Activated T-helper 2 cell treated with anti-CD3 and anti-CD28 coated beads, Interferon-gamma antibody, Interleukin-2, Interleukin-4, amounts not matched to agents 10 μg/mL and 5 μg/mL and 100 μg/mL, durations not matched to agents 14 hours and 24 hours and 36 hours (primary cell): ENCODE measurements at regions not wholly inside any gene's neighbourhood (a gene's known extent, or its start where the extent isn't known, plus 50 kb on each side); places are given as distances from the start of the nearest gene placed in this dataset.
"Not testable (repeated sequence)": the region's sequence is repeated elsewhere in the genome, so short reads cannot be mapped to it uniquely, and the experiment has no call there.

ENCODE experiments used
- DNase-seq: peaks from one replicate; pipeline ENCODE4 v3.0.0; 2021; ENCODE audit warnings: low spot score
- H3K27ac Mint-ChIP-seq: one replicate; pipeline ENCODE4 v1.8.0; 2021; ENCODE audit warnings: mixed read lengths
- H3K27me3 Mint-ChIP-seq: one replicate; pipeline ENCODE4 v1.8.0; 2021; ENCODE audit warnings: low read depth, mixed read lengths
- H3K36me3 Mint-ChIP-seq: one replicate; pipeline ENCODE4 v1.8.0; 2021; ENCODE audit warnings: low read depth, mixed read lengths
- H3K4me1 Mint-ChIP-seq: one replicate; pipeline ENCODE4 v1.8.0; 2021; ENCODE audit warnings: low read depth, mixed read lengths
- H3K4me3 Mint-ChIP-seq: one replicate; pipeline ENCODE4 v1.8.0; 2021; ENCODE audit warnings: low read depth, mild to moderate bottlenecking, moderate library complexity, mixed read lengths
- H3K9me3 Mint-ChIP-seq: one replicate; pipeline ENCODE4 v1.8.0; 2021; ENCODE audit warnings: mixed read lengths
- intact Hi-C: fragments of 100-400 bp; cut with micrococcal nuclease; formaldehyde crosslinking; loops from one replicate; pipeline ENCODE4 v1.15.1; 2023

DNA sequence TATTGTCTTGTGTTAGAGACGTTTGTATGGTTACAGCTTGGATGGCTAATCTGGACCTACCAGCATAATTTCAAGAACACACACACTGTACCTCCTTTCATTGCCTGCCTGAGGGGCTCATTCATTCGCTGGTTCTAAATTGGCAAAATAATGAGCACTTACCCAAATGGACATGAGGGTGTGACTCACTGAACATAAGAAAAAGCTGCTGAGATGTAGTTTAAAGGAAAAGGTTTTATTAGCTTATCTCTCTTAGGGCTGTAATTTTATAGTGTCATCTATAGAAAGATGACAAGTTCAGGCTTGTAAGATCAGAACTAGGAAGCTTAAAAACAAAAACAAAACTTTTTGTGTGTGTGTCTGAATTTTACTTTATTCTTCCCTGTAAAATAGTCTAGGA, 120.7 kb upstream of the WNT7A start:
- Mint-ChIP-seq H3K27me3 (peaks cover 1% of the 10 kb centered on the region), H3K9me3 (peaks cover 5% of the 10 kb centered on the region), H3K4me3 (no peak overlapping the region), H3K4me1 (no peaks in the 10 kb centered on the region), H3K27ac (no peak overlapping the region), H3K36me3 (no peaks in the 10 kb centered on the region)
- intact Hi-C loops, result no loop called here
- DNase-seq, result no peak

DNA sequence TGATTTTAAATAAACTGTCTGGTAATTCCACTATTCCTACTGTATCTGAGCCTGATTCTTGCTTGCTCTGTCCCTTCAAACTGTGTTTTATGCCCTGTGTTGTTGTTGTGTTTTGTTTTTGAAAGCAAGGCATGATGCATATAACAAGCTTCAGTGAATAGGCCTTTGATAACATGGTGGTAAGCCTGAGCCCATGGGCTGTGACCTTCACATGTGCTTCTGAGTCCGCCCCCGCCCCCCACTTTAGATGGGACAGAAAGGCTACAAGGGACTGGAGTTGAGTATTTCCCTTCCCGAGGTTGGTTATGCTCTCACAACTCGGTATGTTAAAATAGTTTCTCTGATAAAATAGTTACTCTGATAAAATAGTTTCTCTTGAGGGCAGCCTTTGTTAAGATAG, 119.0 kb upstream of the WNT7A start:
- intact Hi-C loops, result no loop called here
- no peak overlapping the region for H3K27ac Mint-ChIP-seq
- peaks cover 7% of the 10 kb centered on the region for H3K9me3 Mint-ChIP-seq
- DNase-seq, result no peak
- no peaks in the 10 kb centered on the region for H3K4me1 Mint-ChIP-seq
- no peak overlapping the region for H3K4me3 Mint-ChIP-seq
- H3K36me3 Mint-ChIP-seq, result no peaks in the 10 kb centered on the region
- no peaks in the 10 kb centered on the region for H3K27me3 Mint-ChIP-seq

DNA sequence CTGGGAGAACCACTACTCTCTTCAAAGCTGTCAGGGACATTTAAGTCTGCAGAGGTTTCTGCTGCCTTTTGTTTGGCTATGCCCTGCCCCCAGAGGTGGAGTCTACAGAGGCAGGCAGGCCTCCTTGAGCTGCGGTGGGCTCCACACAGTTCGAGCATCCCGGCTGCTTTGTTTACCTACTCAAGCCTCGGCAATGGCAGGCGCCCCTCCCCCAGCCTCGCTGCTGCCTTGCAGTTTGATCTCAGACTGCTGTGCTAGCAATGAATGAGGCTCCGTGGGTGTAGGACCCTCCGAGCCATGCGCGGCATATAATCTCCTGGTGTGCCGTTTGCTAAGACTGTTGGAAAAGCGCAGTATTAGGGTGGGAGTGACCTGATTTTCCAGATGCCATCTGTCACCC, 115.3 kb upstream of the WNT7A start:
- H3K4me1 Mint-ChIP-seq, H3K27me3 Mint-ChIP-seq, H3K4me3 Mint-ChIP-seq, H3K36me3 Mint-ChIP-seq, H3K27ac Mint-ChIP-seq, DNase-seq, intact Hi-C loops, H3K9me3 Mint-ChIP-seq: not testable (repeated sequence)

DNA sequence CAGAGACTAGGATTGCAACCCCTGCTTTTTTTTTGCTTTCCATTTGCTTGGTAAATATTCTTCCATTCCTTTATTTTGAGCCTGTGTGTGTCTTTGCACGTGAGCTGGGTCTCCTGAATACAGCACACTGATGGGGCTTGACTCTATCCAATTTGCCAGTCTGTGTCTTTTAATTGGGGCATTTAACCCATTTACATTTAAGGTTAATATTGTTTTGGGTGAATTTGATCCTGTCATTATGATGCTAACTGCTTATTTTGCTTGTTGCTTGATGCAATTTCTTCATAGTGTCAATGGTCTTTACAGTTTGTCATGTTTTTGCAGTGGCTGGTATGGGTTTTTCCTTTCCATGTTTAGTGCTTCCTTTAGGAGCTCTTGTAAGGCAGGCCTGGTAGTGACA, 109.1 kb upstream of the WNT7A start:
- H3K36me3 Mint-ChIP-seq, intact Hi-C loops, H3K4me1 Mint-ChIP-seq, H3K27ac Mint-ChIP-seq, H3K4me3 Mint-ChIP-seq, DNase-seq, H3K27me3 Mint-ChIP-seq: not testable (repeated sequence)
- peaks cover 16% of the 10 kb centered on the region for H3K9me3 Mint-ChIP-seq

DNA sequence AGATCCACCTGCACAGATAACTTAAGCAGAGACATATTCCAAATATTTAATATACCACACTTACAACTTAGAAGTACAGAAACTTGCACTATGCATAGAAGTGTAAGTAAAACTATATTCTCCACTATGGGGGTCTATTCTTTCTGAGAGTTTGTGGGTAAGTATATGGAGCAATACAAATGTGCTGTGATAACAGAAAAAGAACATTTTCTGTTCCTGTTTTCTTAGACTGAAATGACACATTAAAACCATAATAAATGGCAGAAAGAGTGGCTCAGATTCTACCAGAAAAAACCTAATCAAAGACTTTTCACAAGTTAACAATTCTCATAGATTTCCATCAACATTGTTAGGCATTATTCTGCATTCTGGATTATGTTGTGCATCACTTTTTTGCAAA, 96.6 kb upstream of the WNT7A start:
- H3K4me3 Mint-ChIP-seq, result no peak overlapping the region
- no peak for DNase-seq
- intact Hi-C loops, result no loop called here
- no peak overlapping the region for H3K27ac Mint-ChIP-seq
- H3K4me1 Mint-ChIP-seq, result no peaks in the 10 kb centered on the region
- H3K27me3 Mint-ChIP-seq, result no peaks in the 10 kb centered on the region
- peaks cover 22% of the 10 kb centered on the region for H3K9me3 Mint-ChIP-seq
- no peaks in the 10 kb centered on the region for H3K36me3 Mint-ChIP-seq

DNA sequence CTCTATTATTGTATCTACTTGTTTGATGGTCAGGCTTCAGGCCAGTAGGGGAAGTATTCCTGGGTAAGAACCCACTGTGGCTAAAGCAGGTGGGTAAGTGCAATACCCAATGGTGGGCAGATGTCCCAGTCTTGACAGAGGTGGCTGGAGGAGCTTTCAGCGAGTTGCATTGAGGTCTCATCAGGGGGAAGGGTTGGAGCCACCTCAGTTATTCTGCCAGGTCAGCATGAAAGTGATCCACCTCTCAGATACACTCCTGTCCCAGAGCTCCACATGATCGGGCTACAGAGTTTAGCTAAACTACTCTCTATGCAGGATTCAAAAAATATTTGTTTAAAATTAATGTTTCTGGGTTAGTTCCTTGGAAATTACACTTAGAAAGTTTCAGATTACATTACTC, 95.8 kb upstream of the WNT7A start:
- Mint-ChIP-seq H3K27me3 (no peaks in the 10 kb centered on the region), H3K4me3 (no peak overlapping the region), H3K9me3 (peaks cover 22% of the 10 kb centered on the region), H3K4me1 (no peaks in the 10 kb centered on the region), H3K27ac (no peak overlapping the region), H3K36me3 (no peaks in the 10 kb centered on the region)
- DNase-seq, result no peak
- intact Hi-C loops, result no loop called here

DNA sequence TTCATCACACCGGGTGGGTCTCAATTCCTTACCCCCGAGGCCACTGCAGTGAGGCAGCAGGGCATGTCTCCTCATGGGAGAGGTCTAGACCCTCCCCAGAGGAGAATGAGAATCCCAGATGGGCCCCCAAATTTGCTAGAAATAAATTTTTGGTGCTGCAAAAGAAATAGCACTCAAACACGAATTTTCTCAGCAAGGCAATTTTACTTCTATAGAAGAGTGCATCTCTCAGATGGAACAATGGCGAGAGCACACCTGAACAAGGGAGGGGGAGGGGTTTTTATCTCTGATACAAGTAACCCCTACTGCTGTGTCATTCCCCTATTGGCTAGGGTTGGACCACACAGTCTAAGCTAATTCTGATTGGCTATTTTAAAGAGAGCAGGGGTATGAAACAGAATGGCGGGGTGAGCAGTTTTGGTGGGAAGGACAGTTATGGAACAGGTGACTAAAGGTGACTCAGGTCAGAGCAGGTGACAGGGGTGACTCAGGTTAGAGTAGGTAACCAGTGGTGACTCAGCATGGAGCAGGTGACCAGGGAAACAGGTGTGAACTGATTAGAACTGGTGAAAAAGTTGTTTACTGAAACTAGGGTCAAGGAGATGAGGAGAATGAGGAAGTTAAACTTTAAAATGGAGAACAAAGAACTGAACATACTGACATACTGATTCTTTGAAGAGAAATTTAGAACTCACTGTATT, 93.0 kb upstream of the WNT7A start:
- no peak for DNase-seq
- Mint-ChIP-seq H3K36me3 (no peaks in the 10 kb centered on the region), H3K9me3 (peaks cover 22% of the 10 kb centered on the region), H3K4me3 (no peak overlapping the region), H3K27me3 (no peaks in the 10 kb centered on the region), H3K4me1 (no peaks in the 10 kb centered on the region), H3K27ac (no peak overlapping the region)
- intact Hi-C loops, result no loop called here

DNA sequence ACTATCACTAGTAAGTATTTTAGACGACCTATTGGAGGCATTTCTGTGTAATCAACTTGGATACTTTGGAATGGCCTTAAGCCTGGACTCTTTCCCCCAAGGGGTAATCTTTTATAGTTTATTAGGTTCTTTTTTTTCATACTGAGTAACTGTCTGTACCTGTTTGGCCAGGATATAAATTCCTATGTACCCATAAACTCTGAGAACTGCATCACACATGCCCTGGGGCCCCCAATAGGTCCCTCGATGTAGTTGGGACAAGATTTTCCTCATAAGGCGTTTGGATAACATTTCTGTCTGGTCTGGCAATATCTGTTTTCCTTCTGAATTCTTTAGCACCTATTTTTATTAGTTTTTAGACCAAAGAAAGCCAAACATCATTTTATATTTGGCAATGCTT, 86.4 kb upstream of the WNT7A start:
- H3K27me3 Mint-ChIP-seq, result no peaks in the 10 kb centered on the region
- no peaks in the 10 kb centered on the region for H3K9me3 Mint-ChIP-seq
- DNase-seq, result no peak

DNA sequence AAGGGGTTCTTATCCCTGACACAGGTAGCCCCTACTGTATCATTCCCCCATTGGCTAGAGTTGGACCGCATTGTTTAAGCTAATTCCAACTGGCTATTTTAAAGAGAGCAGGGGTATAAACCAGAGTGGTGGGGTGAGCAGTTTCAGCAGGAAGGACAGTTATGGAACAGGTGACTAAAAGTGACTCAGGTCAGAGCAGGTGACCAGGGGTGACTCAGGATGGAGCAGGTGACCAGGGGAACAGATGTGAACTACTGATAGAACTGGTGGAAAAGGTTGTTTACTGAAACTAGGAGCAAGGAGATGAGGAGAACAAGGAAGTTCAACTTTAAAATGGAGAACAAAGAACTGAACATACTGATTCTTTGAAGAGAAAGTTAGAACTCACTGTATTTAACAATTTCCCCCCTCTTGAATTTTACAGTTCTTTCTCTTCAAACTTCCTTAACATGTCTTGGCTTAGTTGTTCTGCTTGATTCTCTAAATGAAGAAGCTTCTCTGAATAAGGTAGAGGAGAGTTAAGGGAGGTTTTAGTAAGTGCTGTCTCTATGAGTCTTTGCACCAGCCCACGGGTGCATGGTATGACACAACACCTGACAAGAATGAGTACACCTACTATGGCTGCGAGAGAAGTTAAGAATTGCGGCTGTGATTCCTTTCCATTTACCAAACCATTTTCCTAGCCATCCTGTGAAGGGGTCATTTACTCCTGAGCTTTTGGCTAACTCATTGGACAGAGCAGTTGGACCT, 83.4 kb upstream of the WNT7A start:
- no peak overlapping the region for H3K27ac Mint-ChIP-seq
- H3K4me1 Mint-ChIP-seq, result peaks cover 1% of the 10 kb centered on the region
- no peaks in the 10 kb centered on the region for H3K36me3 Mint-ChIP-seq
- H3K9me3 Mint-ChIP-seq, result no peaks in the 10 kb centered on the region
- no peaks in the 10 kb centered on the region for H3K27me3 Mint-ChIP-seq
- DNase-seq, result no peak
- intact Hi-C loops, result no loop called here
- H3K4me3 Mint-ChIP-seq, result no peak overlapping the region

More for the DNA sequence above, 86.4 kb upstream of the WNT7A start:
- H3K4me1 Mint-ChIP-seq, result peaks cover 1% of the 10 kb centered on the region
- H3K36me3 Mint-ChIP-seq, result no peaks in the 10 kb centered on the region
- H3K4me3 Mint-ChIP-seq, result no peak overlapping the region
- intact Hi-C loops, result no loop called here
- H3K27ac Mint-ChIP-seq, result no peak overlapping the region

DNA sequence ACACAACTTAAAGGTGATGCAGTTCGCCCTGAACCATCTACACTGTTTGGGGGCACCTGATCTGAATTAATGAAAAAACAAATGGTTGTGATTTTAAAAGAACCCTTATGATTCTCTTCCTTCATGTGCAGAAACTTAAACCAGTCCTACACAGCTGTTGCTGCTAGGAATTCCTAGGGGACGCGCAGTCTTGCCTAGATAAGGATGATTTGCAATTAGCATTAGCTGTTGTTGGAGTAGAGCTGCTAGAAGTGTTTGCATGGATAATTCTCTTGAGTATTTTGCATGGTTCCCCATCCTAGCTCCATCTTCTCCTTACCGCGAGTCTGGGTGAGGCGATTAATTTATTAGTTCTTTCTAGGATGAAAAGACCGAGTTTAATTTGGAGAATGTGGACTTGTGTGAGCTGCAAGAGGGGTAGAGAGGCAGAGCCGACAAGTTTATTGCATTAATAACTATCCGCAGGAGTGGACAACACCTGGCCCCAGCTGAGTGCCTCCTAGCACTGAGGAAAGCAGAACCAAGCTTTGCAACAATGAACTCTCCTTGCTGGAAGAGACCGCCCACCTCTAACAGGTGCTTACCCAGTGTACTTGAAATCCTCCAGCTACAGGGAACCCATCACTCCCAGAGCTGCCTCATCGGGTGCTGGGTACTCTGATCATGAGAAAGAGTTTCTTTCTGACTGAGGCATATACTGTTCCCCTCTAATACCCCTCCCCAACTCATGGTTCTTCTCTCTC, 75.0 kb upstream of the WNT7A start:
- H3K4me1 Mint-ChIP-seq, result no peaks in the 10 kb centered on the region
- H3K9me3 Mint-ChIP-seq, result no peaks in the 10 kb centered on the region

DNA sequence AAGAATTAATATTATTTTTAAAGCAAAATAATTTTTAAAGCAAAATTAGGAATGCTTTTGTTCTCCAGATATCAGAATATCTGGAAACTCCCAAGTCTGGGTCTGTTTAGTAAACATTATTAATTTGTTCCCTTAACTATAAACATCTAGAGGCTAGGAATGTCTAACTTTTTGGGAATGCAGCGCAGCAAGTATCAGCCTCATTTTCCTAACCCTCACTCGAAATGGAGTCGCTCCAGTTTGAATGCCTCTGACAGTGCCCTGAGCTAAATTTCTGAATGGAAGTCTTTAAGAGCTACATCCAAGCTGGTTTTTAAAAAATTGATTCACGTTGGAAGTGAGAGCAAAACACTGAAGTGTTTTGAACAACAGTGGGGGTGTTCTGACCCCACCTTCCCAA, 74.4 kb upstream of the WNT7A start:
- Mint-ChIP-seq H3K4me1 (no peaks in the 10 kb centered on the region), H3K36me3 (no peaks in the 10 kb centered on the region), H3K4me3 (no peak overlapping the region), H3K27me3 (no peaks in the 10 kb centered on the region), H3K27ac (no peak overlapping the region), H3K9me3 (no peaks in the 10 kb centered on the region)
- DNase-seq, result no peak
- intact Hi-C loops, result no loop called here

More for the DNA sequence above, 75.0 kb upstream of the WNT7A start:
- no peak for DNase-seq
- Mint-ChIP-seq H3K4me3 (no peak overlapping the region), H3K27me3 (no peaks in the 10 kb centered on the region), H3K36me3 (no peaks in the 10 kb centered on the region), H3K27ac (no peak overlapping the region)
- intact Hi-C loops, result no loop called here

DNA sequence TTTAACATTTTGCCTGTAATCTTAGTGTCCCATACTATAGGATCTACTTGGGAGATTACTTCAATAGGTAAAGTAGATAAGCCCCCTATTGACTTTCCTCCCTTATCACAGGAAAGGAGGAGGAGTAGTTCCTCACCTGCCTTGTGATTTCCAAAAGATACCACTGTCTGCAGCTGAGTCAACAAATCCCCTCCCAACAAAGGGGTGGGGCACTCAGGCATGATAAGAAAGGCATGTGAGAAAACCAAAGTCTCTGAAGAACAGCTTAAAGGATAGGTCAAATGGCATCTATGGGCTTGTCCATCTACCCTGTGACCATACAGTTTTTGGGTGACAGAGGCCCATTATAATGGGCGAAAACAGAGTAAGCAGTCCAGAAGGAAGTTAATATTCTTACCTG, 71.3 kb upstream of the WNT7A start:
- Mint-ChIP-seq H3K36me3 (no peaks in the 10 kb centered on the region), H3K9me3 (peaks cover 13% of the 10 kb centered on the region), H3K27me3 (no peaks in the 10 kb centered on the region), H3K4me1 (no peaks in the 10 kb centered on the region), H3K27ac (no peak overlapping the region), H3K4me3 (no peak overlapping the region)
- intact Hi-C loops, result no loop called here
- no peak for DNase-seq

DNA sequence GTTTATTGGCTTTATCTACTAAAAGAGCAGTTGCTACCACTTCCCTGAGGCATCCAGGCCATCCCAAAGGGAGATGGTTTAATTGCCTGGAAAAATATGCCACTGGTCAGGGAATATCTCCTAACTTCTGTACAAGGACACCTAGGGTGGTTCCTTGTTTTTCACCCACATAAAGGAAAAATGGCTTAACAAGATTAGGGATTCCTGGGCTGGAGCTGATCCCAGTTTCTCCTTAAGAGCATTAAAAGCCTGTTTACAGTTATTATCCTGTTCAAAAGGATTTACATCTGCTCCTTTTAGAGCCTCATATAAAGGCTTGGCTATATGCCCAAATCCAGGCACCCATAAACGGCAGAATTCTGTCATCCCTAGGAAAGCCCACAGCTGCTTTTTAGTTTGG, 70.2 kb upstream of the WNT7A start:
- no peaks in the 10 kb centered on the region for H3K4me1 Mint-ChIP-seq
- H3K36me3 Mint-ChIP-seq, result no peaks in the 10 kb centered on the region

More for the DNA sequence above, 70.2 kb upstream of the WNT7A start:
- DNase-seq, result no peak
- Mint-ChIP-seq H3K9me3 (peaks cover 13% of the 10 kb centered on the region), H3K4me3 (no peak overlapping the region), H3K27ac (no peak overlapping the region), H3K27me3 (no peaks in the 10 kb centered on the region)
- intact Hi-C loops, result no loop called here
